ENCODE measurements at regions not wholly inside any gene's neighbourhood (a gene's known extent, or its start where the extent isn't known, plus 50 kb on each side); places are given as distances from the start of the nearest gene placed in this dataset.
A peak's percentile ranks its signal among the peaks of the same experiment; 100 is the strongest.
"Not testable (repeated sequence)": the region's sequence is repeated elsewhere in the genome, so short reads cannot be mapped to it uniquely, and the experiment has no call there.

- no peak overlapping the region for H3K27ac Mint-ChIP-seq
- no peaks in the 10 kb centered on the region for H3K36me3 Mint-ChIP-seq (ENCODE audit: low read depth)
- H3K4me1 Mint-ChIP-seq: peaks cover 6% of the 10 kb centered on the region
- no peaks in the 10 kb centered on the region for H3K9me3 ChIP-seq (ENCODE audit: control insufficient read depth, low read length, poor library complexity, severe bottlenecking)
- no peaks in the 10 kb centered on the region for H3K27me3 Mint-ChIP-seq
- no peak overlapping the region for H3K4me3 Mint-ChIP-seq
- DNase-seq: no peak
- ATAC-seq: peak; percentile 30
These were observed 185.0 kb downstream of the OR4M2 start for GRCh38 chr15:22265056-22265945.

GRCh38 chr15:22265970-22266369 is 185.6 kb downstream of the OR4M2 start:
- Mint-ChIP-seq H3K27me3 (no peaks in the 10 kb centered on the region), H3K4me3 (no peak overlapping the region), H3K27ac (no peak overlapping the region), H3K36me3 (ENCODE audit: low read depth) (no peaks in the 10 kb centered on the region), H3K4me1 (peaks cover 1% of the 10 kb centered on the region)
- no peak for DNase-seq
- ATAC-seq: no peak
- no peaks in the 10 kb centered on the region for H3K9me3 ChIP-seq (ENCODE audit: control insufficient read depth, low read length, poor library complexity, severe bottlenecking)

GRCh38 chr15:22267761-22268160 is 187.4 kb downstream of the OR4M2 start:
- H3K27ac Mint-ChIP-seq: no peak overlapping the region
- ATAC-seq: no peak
- no peaks in the 10 kb centered on the region for H3K36me3 Mint-ChIP-seq (ENCODE audit: low read depth)
- H3K4me3 Mint-ChIP-seq: no peak overlapping the region
- H3K27me3 Mint-ChIP-seq: no peaks in the 10 kb centered on the region
- DNase-seq: no peak
- no peaks in the 10 kb centered on the region for H3K4me1 Mint-ChIP-seq
- no peaks in the 10 kb centered on the region for H3K9me3 ChIP-seq (ENCODE audit: control insufficient read depth, low read length, poor library complexity, severe bottlenecking)

GRCh38 chr15:22268201-22268600 is 187.9 kb downstream of the OR4M2 start:
- H3K36me3 Mint-ChIP-seq (ENCODE audit: low read depth); H3K9me3 ChIP-seq (ENCODE audit: control insufficient read depth, low read length, poor library complexity, severe bottlenecking); DNase-seq; ATAC-seq; H3K27me3 Mint-ChIP-seq; H3K4me1 Mint-ChIP-seq; H3K27ac Mint-ChIP-seq; H3K4me3 Mint-ChIP-seq: not testable (repeated sequence)

GRCh38 chr15:22268654-22269053 is 188.3 kb downstream of the OR4M2 start:
- H3K4me1 Mint-ChIP-seq; H3K4me3 Mint-ChIP-seq; DNase-seq; H3K9me3 ChIP-seq (ENCODE audit: control insufficient read depth, low read length, poor library complexity, severe bottlenecking); H3K27ac Mint-ChIP-seq; ATAC-seq; H3K36me3 Mint-ChIP-seq (ENCODE audit: low read depth); H3K27me3 Mint-ChIP-seq: not testable (repeated sequence)

GRCh38 chr15:22272286-22273160 is 186.2 kb upstream of the GOLGA6L22 start:
- H3K36me3 Mint-ChIP-seq (ENCODE audit: low read depth); ATAC-seq; DNase-seq; H3K4me3 Mint-ChIP-seq; H3K4me1 Mint-ChIP-seq; H3K9me3 ChIP-seq (ENCODE audit: control insufficient read depth, low read length, poor library complexity, severe bottlenecking); H3K27ac Mint-ChIP-seq; H3K27me3 Mint-ChIP-seq: not testable (repeated sequence)

- H3K4me3 Mint-ChIP-seq; DNase-seq; H3K27me3 Mint-ChIP-seq; H3K36me3 Mint-ChIP-seq (ENCODE audit: low read depth); H3K27ac Mint-ChIP-seq; H3K9me3 ChIP-seq (ENCODE audit: control insufficient read depth, low read length, poor library complexity, severe bottlenecking); H3K4me1 Mint-ChIP-seq; ATAC-seq: not testable (repeated sequence)
These were observed 185.5 kb upstream of the GOLGA6L22 start for GRCh38 chr15:22273185-22273584.

GRCh38 chr15:22274376-22274775 is 184.3 kb upstream of the GOLGA6L22 start:
- ATAC-seq; H3K4me1 Mint-ChIP-seq; H3K36me3 Mint-ChIP-seq (ENCODE audit: low read depth); H3K4me3 Mint-ChIP-seq; H3K9me3 ChIP-seq (ENCODE audit: control insufficient read depth, low read length, poor library complexity, severe bottlenecking); H3K27ac Mint-ChIP-seq; H3K27me3 Mint-ChIP-seq; DNase-seq: not testable (repeated sequence)

GRCh38 chr15:22280770-22281169 is 177.9 kb upstream of the GOLGA6L22 start:
- not testable (repeated sequence) for H3K27me3 Mint-ChIP-seq; ATAC-seq; DNase-seq; H3K36me3 Mint-ChIP-seq (ENCODE audit: low read depth); H3K4me3 Mint-ChIP-seq; H3K27ac Mint-ChIP-seq; H3K4me1 Mint-ChIP-seq; H3K9me3 ChIP-seq (ENCODE audit: control insufficient read depth, low read length, poor library complexity, severe bottlenecking)

- DNase-seq; H3K9me3 ChIP-seq (ENCODE audit: control insufficient read depth, low read length, poor library complexity, severe bottlenecking); H3K27me3 Mint-ChIP-seq; H3K4me1 Mint-ChIP-seq; H3K36me3 Mint-ChIP-seq (ENCODE audit: low read depth): not testable (repeated sequence)
- peak overlapping the region; percentile 53 for H3K4me3 Mint-ChIP-seq
- peak; percentile 85 for ATAC-seq
- peak overlapping the region; percentile 47 for H3K27ac Mint-ChIP-seq
These were observed 175.7 kb upstream of the GOLGA6L22 start for GRCh38 chr15:22282794-22283533.

- not testable (repeated sequence) for H3K4me3 Mint-ChIP-seq; H3K27me3 Mint-ChIP-seq; H3K4me1 Mint-ChIP-seq; H3K36me3 Mint-ChIP-seq (ENCODE audit: low read depth); H3K9me3 ChIP-seq (ENCODE audit: control insufficient read depth, low read length, poor library complexity, severe bottlenecking); H3K27ac Mint-ChIP-seq; ATAC-seq; DNase-seq
These were observed 173.8 kb upstream of the GOLGA6L22 start for GRCh38 chr15:22284795-22285420.

- ATAC-seq; H3K27ac Mint-ChIP-seq; H3K27me3 Mint-ChIP-seq; DNase-seq; H3K4me1 Mint-ChIP-seq; H3K36me3 Mint-ChIP-seq (ENCODE audit: low read depth); H3K4me3 Mint-ChIP-seq; H3K9me3 ChIP-seq (ENCODE audit: control insufficient read depth, low read length, poor library complexity, severe bottlenecking): not testable (repeated sequence)
These were observed 167.6 kb upstream of the GOLGA6L22 start for GRCh38 chr15:22291054-22291453.

- not testable (repeated sequence) for H3K4me1 Mint-ChIP-seq; DNase-seq; H3K36me3 Mint-ChIP-seq (ENCODE audit: low read depth); ATAC-seq; H3K9me3 ChIP-seq (ENCODE audit: control insufficient read depth, low read length, poor library complexity, severe bottlenecking); H3K27ac Mint-ChIP-seq; H3K4me3 Mint-ChIP-seq; H3K27me3 Mint-ChIP-seq
These were observed 155.6 kb upstream of the GOLGA6L22 start for GRCh38 chr15:22303112-22303511.

Data from T-helper 17 cell (primary cell).